ENCODE measurements at regions not wholly inside any gene's neighbourhood (a gene's known extent, or its start where the extent isn't known, plus 50 kb on each side); places are given as distances from the start of the nearest gene placed in this dataset.

DNA sequence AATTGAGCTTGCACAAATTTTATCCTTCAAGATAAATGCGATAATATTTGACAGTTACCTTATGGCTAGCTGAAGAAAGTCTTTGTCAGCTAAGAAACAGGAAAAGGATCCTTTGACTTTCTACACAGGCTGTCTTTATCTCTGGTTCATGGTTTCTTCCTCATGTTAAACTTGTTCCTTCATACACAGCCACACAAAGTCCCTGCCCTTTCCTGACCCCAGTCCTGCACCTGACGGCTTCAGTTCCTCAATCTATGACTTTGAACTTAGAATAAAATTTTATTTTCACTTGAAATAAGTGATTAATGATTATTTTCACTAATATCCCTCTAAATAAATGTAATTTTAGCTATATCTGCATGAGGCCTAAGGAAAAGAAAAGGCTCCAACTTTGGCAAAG lies 77.8 kb upstream of the PRSS1 start:
- no peak for ATAC-seq (ENCODE audit: low read depth)
- H3K79me1 ChIP-seq (ENCODE audit: low read depth in 1 of 2, low read length in 2 of 2) = no peaks in the 10 kb centered on the region
- no CpG with 5 or more reads among the region's 2 CpGs for WGBS, 2 experiments (ENCODE audit: extremely low coverage in 2 of 2, insufficient read length in 1 of 2)
- no peak overlapping the region for H4K5ac ChIP-seq (ENCODE audit: low read depth, low read length)
- no peaks in the 10 kb centered on the region for H4K20me1 ChIP-seq (ENCODE audit: insufficient read depth, low read length)
- no peak overlapping the region for H2AK9ac ChIP-seq (replicated peaks; ENCODE audit: low read depth, low read length, poor library complexity)
- in situ Hi-C loops (cut with MboI; ENCODE audit: low sequenced_read_pairs) = no loop called here
- no peak overlapping the region for H3K9ac ChIP-seq (ENCODE audit: low read depth, low read length)
- H3K9me1 ChIP-seq (ENCODE audit: insufficient read depth, low read length) = no peaks in the 10 kb centered on the region
- H3K27me3 ChIP-seq (ENCODE audit: control insufficient read depth, insufficient read depth, low read length) = no peaks in the 10 kb centered on the region
- no peaks in the 10 kb centered on the region for H3K36me3 ChIP-seq (ENCODE audit: control insufficient read depth, insufficient read depth, low read length)
- H2AFZ ChIP-seq (replicated peaks; ENCODE audit: low read length, poor library complexity) = no peak overlapping the region
- no peak overlapping the region for H2BK5ac ChIP-seq (ENCODE audit: low read depth, low read length, poor library complexity, severe bottlenecking)
- no peak overlapping the region for H3K4me2 ChIP-seq (ENCODE audit: low read depth, low read length)
- DNase-seq = no peak
- H2BK120ac ChIP-seq (ENCODE audit: low read depth, low read length) = no peak overlapping the region
- POLR2A ChIA-PET (ENCODE audit: unreplicated experiment) = no interaction called here
- no peak overlapping the region for H3K27ac ChIP-seq (ENCODE audit: insufficient read depth, low read length)
- H3K4me3 ChIP-seq (ENCODE audit: insufficient read depth, low read depth, low read length) = no peak overlapping the region
- H3K4me1 ChIP-seq (ENCODE audit: control insufficient read depth, insufficient read depth, low read length) = no peaks in the 10 kb centered on the region
- intact Hi-C loops (cut with micrococcal nuclease) = no loop called here
- no peak overlapping the region for H2BK20ac ChIP-seq (ENCODE audit: low read depth, low read length)
- CTCF ChIA-PET = interaction anchor here (0.6 to 1.2 kb wide), 2 partner anchors 10 to 24 kb away, joined by 3 read pairs; no protein-coding TSS in a partner anchor
- H3K23ac ChIP-seq (ENCODE audit: low read depth, low read length) = no peak overlapping the region
- no peak overlapping the region for H3K18ac ChIP-seq (ENCODE audit: low read depth, low read length)
- dilution Hi-C loops (cut with HindIII; ENCODE audit: low sequenced_read_pairs, unreplicated experiment) = no loop called here
- BruUV-seq (replicated peaks) = no TSS peak
- no peak overlapping the region for H3K4ac ChIP-seq (ENCODE audit: low read depth, low read length)
- no peak for TF ChIP-seq BHLHE40 (IDR thresholded peaks at IDR 0.05; ENCODE audit: low read depth, low read length)
- no peak for TF ChIP-seq SMC3 (IDR thresholded peaks at IDR 0.05; ENCODE audit: low read depth, low read length)
- TF ChIP-seq CTCF (conservative IDR thresholded peaks at IDR 0.05; ENCODE audit: low read depth, low read length) = no peak
- TF ChIP-seq MAZ (IDR thresholded peaks at IDR 0.05; ENCODE audit: borderline replicate concordance, low read depth, low read length) = no peak
- no peak for TF ChIP-seq POLR2A (IDR thresholded peaks at IDR 0.05; ENCODE audit: low read depth, low read length)
- TF ChIP-seq MAFK (IDR thresholded peaks at IDR 0.05; ENCODE audit: low read depth, low read length) = no peak
- TF ChIP-seq ELK1 (IDR thresholded peaks at IDR 0.05; ENCODE audit: borderline replicate concordance, low read depth, low read length) = no peak
- TF ChIP-seq NFE2L2 (IDR thresholded peaks at IDR 0.05; ENCODE audit: low read depth, low read length) = no peak
- no peak for TF ChIP-seq MXI1 (IDR thresholded peaks at IDR 0.05; ENCODE audit: borderline replicate concordance, low read depth, low read length)
- TF ChIP-seq RFX5 (IDR thresholded peaks at IDR 0.05; ENCODE audit: low read depth, low read length) = no peak
- no peak for TF ChIP-seq RAD21 (IDR thresholded peaks at IDR 0.05; ENCODE audit: low read length)
- TF ChIP-seq CEBPB (IDR thresholded peaks at IDR 0.05; ENCODE audit: low read depth, low read length) = no peak
- TF ChIP-seq FOS (IDR thresholded peaks at IDR 0.05; ENCODE audit: low read depth, low read length) = no peak
- TF ChIP-seq, protein P1, sequence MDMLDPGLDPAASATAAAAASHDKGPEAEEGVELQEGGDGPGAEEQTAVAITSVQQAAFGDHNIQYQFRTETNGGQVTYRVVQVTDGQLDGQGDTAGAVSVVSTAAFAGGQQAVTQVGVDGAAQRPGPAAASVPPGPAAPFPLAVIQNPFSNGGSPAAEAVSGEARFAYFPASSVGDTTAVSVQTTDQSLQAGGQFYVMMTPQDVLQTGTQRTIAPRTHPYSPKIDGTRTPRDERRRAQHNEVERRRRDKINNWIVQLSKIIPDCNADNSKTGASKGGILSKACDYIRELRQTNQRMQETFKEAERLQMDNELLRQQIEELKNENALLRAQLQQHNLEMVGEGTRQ (IDR thresholded peaks at IDR 0.05; ENCODE audit: low read depth, low read length) = no peak
- no peak for TF ChIP-seq RCOR1 (IDR thresholded peaks at IDR 0.05; ENCODE audit: insufficient replicate concordance, low read length)
- TF ChIP-seq CHD1 (IDR thresholded peaks at IDR 0.05; ENCODE audit: low read depth, low read length) = no peak
- no peak overlapping the region for H2AK5ac ChIP-seq (ENCODE audit: low read depth, low read length)
- no peak overlapping the region for H3K56ac ChIP-seq (ENCODE audit: extremely low read depth, insufficient read depth, low read length)
- no peak overlapping the region for H4K8ac ChIP-seq (ENCODE audit: low read depth in 2 of 2, low read length in 2 of 2)
- H3K9me3 ChIP-seq (ENCODE audit: control insufficient read depth, insufficient read depth, low read length) = no peaks in the 10 kb centered on the region
- H2BK15ac ChIP-seq (ENCODE audit: low read depth, low read length) = no peak overlapping the region
- no peak overlapping the region for H4K91ac ChIP-seq (ENCODE audit: insufficient read depth, low read depth, low read length)
- H3K14ac ChIP-seq (replicated peaks; ENCODE audit: low read depth, low read length) = no peak overlapping the region
